ENCODE measurements at regions not wholly inside any gene's neighbourhood (a gene's known extent, or its start where the extent isn't known, plus 50 kb on each side); places are given as distances from the start of the nearest gene placed in this dataset.

GRCh38 chr4:116480546-116480945 is 604.8 kb downstream of the TRAM1L1 start:
- no peak for TF ChIP-seq CTCF (IDR thresholded peaks at IDR 0.05; ENCODE audit: poor library complexity)
- no peak for TF ChIP-seq EZH2 (IDR thresholded peaks at IDR 0.05; ENCODE audit: borderline replicate concordance)

Measured in hepatocyte (in vitro differentiated cells).